Stomach (tissue), 4 donors: ENCODE measurements at regions not wholly inside any gene's neighbourhood (a gene's known extent, or its start where the extent isn't known, plus 50 kb on each side); places are given as distances from the start of the nearest gene placed in this dataset.

ENCODE experiments used
- CTCF ChIP-seq, 7 experiments: fragments of 450-650 bp in 4 of 7; fragments of 200-600 bp in 3 of 7; sonication (generic) in 3 of 7; IDR thresholded peaks; one replicate each; pipeline ENCODE4 v1.5.1; 2016 to 2019; ENCODE audit warnings: antibody characterized with exemption in 7 of 7, control low read depth in 2 of 7, mild to moderate bottlenecking in 1 of 7
- POLR2A ChIP-seq, 4 donors: fragments of 450-650 bp; IDR thresholded peaks; one replicate each; pipeline ENCODE4 v1.6.1; 2016; ENCODE audit warnings: antibody characterized with exemption in 4 of 4, control low read depth in 2 of 4, mild to moderate bottlenecking in 1 of 4, moderate library complexity in 1 of 4
- POLR2AphosphoS5 ChIP-seq, 3 donors: sonication (generic); formaldehyde crosslinking; IDR thresholded peaks; one replicate each; pipeline ENCODE4 v1.6.1; 2016; ENCODE audit warnings: antibody characterized with exemption in 3 of 3

- TF ChIP-seq CTCF (IDR thresholded peaks at IDR 0.05) (no peak), POLR2A (IDR thresholded peaks at IDR 0.05) (no peak), POLR2AphosphoS5 (IDR thresholded peaks at IDR 0.05) (no peak)
These were observed 128.5 kb upstream of the PTPRM start for GRCh38 chr18:7438646-7439045.
